T1000 (cell line): ENCODE measurements at regions not wholly inside any gene's neighbourhood (a gene's known extent, or its start where the extent isn't known, plus 50 kb on each side); places are given as distances from the start of the nearest gene placed in this dataset.

Experiments
- DNase-seq: peaks from one replicate; lab custom pipeline; 2025; ENCODE audit warnings: mixed read lengths; lab: John Stamatoyannopoulos, UW

DNA sequence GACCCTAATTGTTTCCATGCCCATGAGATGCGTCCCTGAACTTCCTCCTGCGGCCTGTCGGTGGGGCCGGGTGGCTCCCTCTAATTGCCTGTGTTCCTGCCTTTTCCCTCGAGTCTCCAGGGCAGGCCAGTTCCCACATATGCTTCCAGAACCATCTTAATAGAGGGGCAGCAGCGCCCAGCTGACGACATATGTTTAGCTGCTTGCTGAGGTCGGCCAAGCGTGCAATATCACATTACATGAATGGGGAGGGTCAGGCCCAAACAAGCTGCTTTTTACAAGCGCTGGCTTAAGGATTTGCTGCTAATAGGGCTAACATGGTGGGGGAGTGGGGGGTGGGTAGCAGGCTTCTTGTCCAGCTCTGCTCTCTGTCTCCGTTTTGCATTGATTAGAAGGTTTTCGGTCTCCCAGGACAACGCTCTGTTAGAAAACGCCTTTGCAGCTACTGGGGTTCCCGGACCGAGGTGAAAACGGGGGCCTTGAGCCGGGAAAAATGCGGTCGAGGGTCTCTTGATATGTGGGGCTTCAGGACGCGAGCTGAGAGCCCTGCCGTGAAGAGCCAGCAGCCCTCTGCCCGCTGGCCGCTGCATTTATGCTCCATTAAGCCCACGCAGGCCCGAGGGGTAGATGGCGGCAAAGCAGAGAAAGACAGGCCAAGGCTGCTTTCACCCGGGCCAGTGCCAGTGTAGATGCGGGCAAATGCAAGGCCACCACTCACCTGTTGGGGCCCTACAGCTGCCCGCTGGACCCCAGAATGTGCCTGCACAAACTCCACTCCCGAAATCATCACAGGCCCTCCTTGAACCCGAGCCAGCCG, 308.5 kb downstream of the BMP7 start:
- no peak for DNase-seq

DNA sequence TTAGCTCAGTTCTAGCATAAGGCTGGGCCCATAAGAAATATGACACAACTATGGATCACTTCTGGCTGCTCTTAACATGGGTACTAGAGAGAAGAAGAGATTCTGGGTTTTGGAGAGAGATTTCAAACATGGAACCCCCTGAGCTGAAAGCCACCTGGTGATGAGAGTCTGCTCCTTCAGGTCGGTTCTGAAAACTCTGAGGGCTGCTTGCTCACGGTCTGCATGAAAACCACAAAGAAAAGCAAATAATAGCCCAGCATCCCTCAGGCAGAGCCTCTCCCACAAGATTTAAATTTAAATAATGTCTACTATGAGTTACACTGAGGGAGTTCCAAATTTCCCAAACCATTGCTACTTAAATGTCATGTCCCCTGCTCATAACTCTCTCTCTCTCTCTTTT, 301.5 kb downstream of the BMP7 start:
- DNase-seq: no peak

DNA sequence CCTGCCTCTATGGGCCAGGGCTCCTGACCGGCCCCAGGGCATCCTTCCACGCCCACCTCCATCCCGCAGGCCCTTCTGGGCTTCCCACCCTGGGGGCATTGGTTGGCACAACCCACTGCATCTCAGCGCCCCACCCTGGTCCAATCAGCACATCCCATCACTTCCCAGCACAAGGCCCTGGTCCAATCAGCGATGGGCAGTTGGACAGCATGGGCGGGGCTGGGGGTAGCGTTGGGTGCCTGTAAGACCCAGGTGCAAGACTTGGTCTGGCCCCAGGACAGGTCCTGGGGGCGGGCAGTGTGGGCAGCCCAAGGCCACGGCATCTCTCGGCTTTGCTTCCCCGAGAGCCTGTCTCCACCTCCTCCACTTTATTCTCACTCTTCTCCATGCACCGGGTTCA, 298.5 kb downstream of the BMP7 start:
- no peak for DNase-seq

DNA sequence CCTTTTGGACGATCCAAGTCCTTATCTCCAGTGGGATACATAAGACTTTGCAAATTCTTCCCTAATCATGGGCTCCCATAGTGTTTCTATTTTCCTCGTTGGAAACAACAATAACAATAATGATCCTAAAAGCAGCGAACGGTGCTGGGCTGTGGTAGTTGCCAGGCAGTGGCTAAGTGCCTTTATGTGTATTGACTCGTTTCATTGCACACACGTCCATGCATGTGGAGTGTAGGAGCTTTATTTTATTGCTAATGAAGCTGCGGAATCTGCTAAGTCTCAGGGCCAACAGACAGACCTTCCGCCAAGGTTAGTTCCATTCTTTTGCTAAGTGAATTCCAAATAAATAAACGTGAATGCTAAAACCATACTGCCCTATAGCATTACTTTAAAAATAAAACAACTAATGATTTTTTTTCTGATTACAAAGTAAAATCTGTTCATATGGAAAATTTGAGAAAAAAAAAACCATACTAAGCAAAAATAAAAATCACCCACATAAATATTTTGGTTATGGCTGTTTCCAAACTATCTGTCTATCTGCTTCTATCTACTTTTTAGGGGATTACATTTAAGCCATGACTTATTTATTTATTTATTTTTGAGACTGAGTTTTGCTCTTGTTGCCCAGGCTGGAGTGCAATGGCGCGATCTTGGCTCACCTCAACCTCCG, 297.9 kb downstream of the BMP7 start:
- no peak for DNase-seq

DNA sequence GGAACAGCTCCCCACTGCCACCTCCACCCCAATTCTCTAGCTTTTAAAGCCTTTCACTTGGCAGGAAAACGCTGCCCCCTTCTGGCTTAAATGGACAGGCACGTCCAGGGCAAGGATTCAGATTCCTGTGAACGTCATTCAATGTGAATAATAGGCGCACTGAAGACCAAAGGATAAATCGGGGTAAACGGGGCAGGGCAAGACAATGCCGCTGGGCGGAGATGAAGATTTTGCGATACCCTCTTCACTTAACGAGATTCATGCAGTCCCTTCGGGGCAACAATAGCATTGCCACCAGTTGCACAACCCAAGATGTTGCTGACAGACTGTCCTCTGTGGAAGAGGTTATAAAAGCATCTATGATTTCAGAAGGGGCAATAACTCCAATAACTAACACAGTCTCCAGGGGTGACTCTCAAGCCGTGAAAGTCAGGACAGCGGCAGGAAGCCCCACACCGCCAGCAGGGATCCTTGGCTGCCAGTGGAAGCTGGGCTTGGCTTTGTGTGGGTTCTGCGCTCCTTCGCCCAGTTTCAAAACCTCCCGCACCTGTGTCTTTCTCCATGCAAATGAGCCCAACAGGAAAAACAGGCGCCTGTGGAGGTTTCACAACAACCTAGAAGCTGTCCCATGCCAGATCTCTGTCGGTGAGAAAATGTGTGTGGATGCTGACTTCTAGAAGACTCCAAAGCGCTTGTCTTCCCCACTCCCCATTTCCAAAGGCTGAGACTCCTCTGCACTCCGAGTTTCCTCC, 291.8 kb downstream of the BMP7 start:
- DNase-seq: no peak

DNA sequence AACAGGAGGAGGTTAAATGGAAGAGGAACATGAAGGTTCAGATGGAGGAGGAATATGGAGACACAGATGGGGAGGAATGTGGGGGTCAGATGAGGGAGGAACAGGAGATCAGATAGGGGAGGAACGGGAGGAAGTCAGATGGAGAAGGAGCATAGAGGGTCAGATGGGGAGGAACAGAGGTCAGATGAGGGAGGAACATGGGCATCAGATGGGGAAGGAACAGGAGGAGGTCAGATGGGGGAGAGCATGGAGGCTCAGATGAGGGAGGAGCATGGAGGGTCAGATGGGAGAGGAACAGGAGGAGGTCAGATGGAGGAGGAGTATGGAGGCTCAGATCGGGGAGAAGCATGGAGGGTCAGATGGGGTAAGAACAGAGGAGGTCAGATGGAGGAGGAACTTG, 290.6 kb downstream of the BMP7 start:
- DNase-seq: no peak

DNA sequence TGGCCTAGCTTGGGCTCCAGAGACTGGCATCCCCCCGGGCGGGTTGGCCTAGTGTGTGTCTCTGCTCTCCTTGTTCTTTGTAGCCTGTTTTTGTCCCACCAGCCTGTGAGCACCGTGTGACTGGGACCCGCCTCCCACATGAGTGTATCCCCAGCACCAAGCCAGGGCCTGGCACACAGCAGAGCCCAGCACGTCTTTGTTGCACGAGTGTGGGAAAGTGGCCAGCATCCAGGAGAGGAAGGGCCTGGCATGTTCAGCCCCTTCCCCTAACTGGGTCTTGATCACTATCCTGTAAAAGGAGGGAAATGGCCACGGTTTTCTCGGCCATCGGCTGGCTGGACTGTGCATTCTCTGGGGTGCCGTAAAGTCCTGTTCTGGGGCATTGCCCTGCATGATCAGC, 290.1 kb downstream of the BMP7 start:
- no peak for DNase-seq

DNA sequence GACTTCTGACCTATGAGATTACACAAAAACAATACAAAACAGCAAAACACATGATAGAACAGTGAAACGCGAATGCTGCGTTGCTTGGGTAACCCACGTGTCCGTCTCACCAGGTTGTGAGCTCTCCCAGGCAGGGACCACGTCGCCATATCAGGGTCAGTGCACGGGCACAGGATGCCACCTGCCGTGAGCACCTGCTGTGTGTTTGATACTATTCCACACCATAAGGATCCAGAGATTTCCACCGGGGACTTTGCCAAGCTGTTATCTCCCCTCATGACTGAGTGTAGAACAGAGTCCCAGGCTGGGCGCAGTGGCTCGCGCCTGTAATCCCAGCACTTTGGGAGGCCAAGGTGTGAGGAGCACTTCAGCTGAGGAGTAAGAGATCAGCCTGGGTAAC, 288.0 kb downstream of the BMP7 start:
- no peak for DNase-seq

DNA sequence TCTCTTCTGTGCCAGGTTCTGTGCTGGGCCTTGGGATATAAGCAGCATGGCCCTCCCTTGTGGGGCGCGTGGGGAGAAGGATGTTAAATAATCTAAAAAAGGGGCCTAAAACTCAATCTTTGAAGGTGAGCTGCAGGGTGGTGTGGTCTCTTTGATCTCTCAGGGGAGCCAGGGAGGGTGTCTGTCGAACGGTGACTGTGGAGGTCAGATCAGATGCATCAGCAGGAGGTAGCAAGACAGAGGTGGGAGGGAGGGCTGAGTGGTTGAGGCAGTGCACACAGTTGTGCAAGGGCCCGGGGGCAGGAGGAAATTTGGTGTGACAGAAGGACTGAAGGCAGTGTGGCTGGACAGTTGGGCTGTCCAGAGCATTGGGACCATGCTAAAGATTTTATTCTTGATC, 287.3 kb downstream of the BMP7 start:
- no peak for DNase-seq

DNA sequence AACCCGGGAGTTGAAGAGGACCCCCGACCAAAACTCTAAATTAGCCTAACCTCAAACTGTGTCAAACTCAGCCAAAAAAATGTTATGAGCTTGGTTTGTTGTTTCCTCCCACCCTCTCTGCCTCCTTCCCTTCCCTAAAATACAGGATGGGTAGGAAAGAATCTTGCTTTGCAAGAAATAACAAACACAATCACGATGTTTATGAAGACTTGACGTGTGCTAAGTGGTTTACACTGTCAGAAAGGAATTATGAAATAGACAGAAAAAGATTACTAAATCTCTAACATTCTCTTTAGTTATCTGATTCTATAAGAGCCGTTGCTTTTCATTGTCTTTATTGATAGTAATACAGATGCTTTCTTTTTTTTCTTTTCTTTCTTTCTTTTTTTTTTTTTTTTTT, 285.1 kb downstream of the BMP7 start:
- DNase-seq: no peak

DNA sequence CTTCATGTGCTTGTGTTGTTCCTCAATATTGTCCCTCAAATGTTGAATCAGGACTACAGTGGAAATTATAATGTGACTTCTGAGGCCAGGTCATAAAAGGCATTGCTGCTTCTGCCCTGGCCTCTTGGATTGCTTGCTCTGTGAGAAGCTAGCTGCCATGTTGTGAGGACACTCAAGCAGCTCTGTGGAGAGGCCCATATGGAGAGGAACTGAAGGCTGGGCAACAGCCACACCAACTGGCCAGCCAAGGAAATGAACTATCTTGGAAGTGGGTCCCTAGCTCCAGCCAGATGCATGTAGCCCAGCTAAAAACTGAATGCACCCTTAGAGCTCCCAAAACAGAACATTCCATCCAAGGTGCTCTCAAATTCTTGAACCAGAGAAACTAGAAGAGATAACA, 282.6 kb downstream of the BMP7 start:
- no peak for DNase-seq

DNA sequence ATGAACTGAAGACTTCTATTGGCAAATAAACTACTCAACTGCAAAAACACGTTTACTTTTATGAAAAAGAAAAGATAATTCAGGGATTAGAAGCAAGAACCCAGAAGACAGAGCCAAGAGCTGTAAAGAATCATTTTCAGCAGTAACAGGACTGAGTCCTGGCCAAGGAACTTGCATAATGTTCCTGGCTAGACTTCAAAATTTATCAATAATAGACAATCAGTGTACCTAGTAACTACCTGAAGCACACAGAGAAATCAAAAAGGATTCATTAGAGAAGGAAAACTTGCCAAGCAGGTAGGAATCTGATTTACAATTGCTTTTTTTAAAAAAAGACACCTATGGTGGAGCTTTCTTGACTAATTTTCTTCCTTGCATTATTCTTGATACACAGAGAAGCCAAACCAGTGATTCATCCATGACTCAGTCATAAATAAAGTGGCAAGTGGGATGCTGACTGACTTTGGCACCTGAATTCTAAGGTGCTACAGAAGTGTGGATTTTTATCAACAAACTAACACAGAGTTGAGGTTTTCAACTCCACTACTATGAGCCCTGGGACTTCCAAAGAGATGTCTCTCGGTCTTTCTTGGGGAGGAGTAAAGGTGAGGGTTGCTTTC, 281.3 kb downstream of the BMP7 start:
- no peak for DNase-seq

DNA sequence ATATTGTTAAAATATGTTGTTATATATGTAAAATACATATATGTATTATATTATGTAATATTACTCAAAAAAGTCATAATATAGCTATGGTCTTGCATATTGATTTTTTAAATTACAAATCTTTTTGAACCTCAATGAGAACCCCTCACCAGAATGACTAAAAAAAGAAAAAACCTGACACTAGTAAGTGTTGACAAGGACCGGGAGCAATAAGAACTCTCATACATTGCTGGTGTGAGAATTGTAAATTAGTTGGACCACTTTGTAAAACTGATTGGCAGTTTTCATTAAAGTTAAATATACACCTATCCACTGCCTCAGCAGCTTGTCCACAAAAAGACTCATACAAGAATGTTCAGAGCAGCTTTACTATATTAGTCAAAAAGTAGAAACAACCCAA, 280.0 kb downstream of the BMP7 start:
- no peak for DNase-seq

DNA sequence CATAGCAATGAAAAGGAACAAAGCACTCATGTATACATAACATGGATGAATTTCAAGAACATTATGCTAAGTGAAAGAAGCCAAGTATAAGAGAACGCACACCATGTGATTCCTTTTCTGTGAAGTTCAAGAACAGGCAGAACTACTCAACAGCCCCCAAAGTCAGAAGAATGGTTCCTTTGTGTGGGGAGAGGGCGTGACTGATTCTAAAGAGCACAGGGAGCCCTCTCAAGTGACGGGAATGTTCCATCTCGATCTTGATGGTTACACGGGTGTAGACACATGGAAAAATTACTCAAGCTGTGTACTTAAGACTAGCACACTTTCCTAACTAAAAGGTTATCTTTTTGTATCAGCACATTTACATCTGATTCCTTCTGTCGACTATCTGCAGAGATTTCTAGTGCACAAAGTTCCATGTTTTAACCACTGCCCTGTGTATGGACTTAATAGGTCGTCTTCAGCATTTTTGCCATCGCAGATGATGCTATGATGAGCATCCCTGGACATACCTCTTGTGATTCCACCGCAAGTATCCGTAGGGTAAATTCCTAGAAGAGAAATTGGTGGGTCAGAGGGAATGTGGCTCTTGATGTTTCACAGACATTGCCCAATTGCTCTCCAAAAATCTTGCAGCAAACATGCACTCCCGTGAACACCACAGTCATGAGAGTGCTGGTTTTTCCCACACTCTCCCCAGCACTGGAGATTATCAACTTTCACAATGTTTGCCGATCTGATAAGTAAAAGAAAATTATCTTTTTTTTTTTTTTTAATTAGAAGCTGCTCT, 279.3 kb downstream of the BMP7 start:
- DNase-seq: no peak

DNA sequence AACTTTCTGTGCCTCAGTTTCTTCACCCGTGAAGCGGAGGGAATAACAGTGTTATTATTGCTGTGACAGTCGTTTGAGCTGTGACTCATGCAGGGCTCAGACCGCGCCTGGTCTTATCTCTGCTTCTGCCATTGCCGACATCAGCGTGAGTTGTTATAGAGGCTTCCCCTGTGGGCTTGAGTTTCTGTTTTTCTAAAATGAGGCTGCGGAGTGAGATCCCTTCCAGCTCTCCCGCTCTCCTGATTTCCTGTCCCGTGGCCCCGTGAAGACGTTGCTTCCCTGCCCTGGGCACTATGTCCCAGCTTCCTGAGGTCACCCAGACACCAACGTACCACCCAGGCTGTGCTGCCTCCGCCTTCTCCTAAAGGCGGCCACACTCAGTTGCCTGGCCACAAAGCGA, 278.5 kb downstream of the BMP7 start:
- no peak for DNase-seq

DNA sequence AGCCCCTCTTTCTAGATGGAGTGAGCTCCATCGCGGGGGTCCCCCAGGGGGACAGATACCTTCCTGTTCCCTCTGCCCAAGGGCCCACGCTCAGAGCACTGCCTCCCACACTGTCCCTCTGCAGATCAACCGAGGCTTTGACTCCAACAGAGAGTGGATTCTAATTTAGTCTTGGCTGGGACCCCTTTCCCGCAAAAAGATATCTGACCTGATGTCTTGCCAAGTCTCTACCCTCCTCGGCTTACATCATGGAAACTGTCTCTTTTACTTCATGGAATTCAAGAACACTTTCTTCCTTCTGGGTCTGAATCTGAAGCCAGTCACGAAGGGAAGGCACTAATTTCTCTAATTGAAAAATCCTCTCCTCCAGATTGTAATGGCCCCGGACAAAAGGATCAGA, 278.0 kb downstream of the BMP7 start:
- DNase-seq: no peak

DNA sequence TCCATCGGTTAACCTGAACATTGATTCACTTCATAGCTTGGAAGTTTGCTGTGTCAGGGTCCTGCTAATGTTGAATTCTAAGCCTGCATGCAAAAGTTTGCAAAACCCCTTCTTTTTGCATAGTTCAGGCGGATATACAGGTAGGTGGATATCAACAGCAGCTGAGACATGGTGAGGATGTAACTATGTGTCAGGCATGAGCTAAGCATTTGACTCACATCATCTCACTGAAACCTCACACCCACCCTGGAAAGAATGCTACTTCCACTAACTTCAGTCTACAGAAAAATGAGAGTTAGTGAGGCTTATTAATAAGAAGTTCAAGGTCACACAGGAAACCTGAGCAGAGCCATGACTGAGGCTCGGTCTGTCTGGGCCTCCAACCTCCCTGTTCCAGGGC, 276.9 kb downstream of the BMP7 start:
- no peak for DNase-seq

DNA sequence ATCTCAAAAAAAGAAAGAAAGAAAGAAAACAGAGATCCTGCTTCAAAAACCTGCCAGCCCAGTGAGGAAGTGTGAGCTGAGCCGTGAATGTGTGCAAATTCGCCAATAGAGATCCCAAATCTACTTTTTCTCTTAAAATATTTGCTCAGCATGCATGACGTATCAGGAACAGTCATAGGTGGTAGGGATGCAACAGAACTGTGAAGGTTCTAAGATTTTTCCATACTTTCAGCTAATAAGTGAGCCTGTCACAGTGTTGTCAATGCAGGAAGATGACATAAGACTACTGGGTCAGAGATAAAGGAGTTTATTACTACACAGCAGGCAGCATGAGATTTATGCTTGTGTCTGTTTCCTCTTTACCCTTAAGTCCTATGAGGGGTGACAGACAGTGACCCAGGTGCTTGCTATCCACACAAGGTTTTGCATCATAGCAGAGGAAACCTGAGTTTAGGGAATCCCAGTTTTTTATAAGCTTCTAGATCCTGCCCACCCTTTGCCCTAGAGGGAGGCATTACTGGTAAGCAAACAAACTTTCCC, 273.4 kb downstream of the BMP7 start:
- DNase-seq: no peak

DNA sequence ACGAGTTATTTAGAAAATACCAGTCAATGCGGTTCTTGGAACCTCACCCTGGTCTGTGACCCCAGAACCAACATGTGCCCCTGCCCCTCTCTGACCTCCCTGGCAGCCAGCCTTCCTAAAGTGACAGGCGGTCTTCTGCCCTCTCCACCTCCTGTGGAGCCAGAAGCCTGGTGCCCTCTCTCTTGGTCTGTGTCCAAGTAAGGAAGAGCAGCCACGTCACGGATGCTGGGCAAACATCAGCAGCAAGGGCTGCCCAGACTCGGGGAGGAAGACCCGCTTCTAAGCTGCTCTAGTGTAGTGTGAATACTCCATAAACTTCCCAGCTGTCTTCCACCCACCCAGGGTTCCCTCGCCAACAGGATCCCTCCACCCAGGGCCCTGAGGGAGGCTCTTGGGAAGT, 272.4 kb downstream of the BMP7 start:
- DNase-seq: no peak

DNA sequence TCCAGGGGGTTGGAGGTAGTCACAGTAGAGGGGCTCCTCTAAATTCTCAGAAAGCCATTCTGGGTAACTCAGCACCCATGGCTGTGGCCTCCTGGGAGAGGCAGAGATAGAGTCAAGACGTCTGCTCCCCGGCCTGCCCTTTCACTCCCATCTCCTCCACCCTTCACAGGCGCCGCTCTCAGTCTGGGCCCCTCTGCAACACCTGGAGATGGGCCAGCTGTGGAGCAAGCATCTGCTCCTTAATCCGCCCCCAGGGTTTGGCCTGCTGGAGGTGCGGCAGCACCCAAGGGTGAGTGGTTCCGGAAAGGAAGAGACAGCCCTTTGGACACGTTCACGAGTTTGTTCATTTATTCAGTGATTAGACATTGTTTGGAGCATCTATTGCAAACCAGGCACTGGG, 271.3 kb downstream of the BMP7 start:
- DNase-seq: no peak

DNA sequence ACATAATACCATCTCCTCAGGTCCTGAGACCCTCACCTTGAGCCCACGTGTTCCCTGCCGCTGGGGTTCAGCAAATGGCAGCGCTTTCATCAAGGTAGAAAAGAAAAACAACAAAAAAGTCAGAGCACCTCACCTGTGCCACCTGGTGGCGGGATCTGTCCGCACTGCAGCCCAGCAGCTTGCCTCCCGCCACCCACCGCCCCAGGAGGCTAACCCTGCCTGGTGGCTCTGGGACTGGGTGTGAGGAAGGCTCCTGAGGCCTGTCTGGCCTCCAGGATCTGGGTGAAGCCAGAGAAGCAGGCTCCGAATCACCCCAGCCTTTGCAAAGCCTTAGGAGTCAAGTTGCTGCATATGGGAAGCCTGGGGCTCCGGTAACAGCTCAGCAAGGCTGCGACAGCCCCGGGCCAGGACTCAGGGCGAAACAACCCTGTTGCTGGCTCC, 270.8 kb downstream of the BMP7 start:
- no peak for DNase-seq

DNA sequence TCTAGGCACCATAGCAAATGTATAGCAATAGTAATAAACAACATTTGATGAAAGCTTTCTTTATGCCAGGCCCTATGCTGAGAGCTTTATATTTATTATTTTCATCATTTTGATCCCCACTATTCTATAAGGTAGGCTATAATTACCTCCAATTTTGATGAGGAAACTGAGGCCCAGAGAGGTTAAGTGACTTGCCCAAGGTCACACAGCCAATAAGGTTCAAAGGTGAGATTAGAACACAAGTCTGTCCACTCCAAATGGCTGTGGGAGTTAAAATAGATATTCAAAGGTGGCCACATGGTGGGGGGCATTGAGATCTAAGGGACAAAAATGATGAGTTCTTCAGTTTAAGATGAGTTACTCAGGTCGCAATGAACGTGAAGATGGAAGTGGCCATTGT, 269.9 kb downstream of the BMP7 start:
- no peak for DNase-seq
